Epithelial cell of prostate (primary cell): ENCODE measurements at regions not wholly inside any gene's neighbourhood (a gene's known extent, or its start where the extent isn't known, plus 50 kb on each side); places are given as distances from the start of the nearest gene placed in this dataset.

Source experiments
- DNase-seq: peaks from one replicate; pipeline ENCODE4 v3.0.0-alpha.2; 2011; ENCODE audit warnings: low read depth, low spot score
- H3K27ac ChIP-seq: fragments of 450-650 bp; 2 replicates; pipeline ENCODE4 v1.5.1; 2017; ENCODE audit warnings: mild to moderate bottlenecking

DNA sequence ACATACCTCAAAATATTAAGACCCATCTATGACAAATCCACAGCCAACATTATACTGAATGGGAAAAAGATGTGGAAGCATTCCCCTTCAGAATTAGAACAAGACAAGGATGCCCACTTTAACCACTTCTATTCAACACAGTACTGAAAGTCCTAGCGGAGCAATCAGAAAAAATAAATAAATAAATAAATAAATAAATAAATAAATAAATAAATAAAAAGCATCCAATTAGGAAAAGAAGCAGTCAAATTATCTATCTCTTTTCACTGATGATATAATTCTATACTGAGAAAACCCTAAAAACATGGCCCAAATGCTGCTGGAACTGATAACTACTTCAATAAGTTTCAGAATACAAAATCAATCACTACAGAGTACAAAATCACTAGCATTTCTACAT, 67.5 kb downstream of the PRR32 start:
- H3K27ac ChIP-seq, result no peak overlapping the region
- DNase-seq, result no peak

DNA sequence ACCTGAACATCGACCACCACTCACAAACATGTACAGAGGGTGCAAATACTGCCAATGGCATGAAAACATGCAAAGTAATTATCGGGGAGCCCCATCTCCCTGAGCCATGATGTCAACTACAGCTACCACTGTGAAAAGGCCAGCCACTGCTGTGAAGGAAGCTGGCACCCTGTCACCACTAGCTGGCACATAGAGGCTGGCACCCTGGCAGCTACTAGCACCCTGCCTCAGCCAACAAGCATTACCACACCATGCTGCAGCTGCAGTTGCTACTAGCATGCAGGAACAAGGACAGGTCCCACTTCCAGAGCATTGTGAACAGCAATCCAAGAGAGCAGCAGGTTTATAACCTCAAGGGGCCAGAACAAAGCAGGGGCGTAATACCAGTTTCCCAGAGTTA, 81.4 kb downstream of the PRR32 start:
- no peak overlapping the region for H3K27ac ChIP-seq
- no peak for DNase-seq

DNA sequence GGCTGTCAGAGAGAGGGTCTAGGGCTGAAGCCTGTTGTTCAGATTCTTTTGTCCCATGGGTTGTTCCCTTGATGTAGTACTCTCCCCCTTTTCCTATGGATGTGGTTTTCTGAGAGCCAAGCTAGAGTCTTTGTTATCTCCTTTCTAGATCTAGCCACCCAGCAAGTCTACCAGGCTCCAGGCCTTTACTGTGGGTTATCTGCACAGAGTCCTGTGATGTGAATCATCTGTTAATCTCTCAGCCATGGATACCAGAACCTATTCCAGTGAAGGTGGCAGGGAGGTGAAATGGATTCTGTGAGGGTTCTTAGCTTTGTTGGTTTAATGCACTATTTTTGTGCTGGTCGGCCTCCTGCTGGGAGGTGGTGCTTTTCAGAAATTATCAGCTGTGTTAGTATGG, 109.5 kb downstream of the PRR32 start:
- DNase-seq, result no peak
- H3K27ac ChIP-seq, result no peak overlapping the region

- no peak overlapping the region for H3K27ac ChIP-seq
- DNase-seq, result no peak
Measured at GRCh38 chrX:126967225-126967624, 147.7 kb downstream of the PRR32 start.

DNA sequence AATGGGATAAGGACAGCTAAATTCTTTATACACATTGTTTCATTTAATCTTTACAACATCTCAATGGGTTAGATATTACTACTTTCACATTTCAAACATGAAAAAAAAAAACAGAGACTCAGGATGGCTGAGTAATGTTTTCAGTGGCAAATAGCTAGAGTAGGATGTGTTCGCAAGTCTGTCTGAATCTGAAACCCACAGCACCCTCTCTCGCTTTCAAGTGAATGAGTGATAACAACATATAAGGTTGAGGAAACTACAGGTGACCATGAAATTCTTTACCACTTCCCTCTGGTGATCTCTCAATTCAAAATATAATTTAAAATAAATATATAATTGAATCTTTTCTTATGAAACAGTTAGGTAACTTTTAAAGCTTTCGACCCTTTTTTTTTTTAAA, 162.6 kb downstream of the PRR32 start:
- no peak overlapping the region for H3K27ac ChIP-seq
- no peak for DNase-seq

DNA sequence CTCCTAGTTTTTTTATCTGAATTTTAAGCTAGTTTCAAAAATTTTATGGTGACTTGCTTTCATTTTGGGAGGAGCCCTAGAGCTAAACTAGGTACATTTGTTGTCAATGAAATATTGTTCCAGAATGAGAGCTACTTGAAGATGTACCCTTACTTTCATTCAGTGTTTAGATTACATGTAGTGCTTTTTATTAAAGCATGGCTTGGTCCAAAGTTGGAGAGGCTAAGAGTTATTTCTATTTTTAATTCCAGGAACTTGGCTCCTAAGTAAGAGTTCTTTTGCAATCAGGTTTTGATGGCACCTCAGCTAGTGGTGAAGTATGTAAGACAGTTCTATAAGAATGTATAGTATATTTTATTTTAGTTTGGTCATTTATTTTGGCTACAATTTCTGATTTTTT, 165.5 kb downstream of the PRR32 start:
- H3K27ac ChIP-seq, result no peak overlapping the region
- no peak for DNase-seq

- H3K27ac ChIP-seq, result no peak overlapping the region
- no peak for DNase-seq
Measured at GRCh38 chrX:126985981-126986380, 166.5 kb downstream of the PRR32 start.

DNA sequence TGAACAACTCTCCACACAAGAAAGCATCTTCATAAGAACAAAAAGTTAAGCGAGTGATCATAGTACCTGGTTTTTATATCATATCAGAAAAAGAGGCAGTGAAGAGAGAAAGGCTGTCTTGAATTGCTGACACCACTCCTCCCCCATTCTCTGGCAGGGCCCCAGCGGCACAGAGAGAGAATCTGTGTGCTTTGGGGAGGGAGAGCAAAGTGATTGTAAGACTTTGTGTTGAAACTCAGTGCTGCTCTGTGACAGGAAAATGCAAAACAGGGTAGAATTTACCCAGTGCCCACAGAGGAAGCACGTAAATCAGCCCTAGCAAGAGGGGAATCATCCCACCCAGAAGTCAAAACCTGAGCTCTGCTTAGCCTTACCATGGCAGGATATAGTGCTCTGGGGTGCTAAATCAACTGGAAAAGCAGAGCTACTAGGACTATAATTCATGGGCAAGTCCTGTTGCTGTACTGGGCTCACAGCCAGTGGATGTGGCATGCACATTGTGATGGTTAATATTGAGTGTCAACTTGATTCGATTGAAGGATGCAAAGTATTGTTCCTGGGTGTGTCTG, 174.6 kb downstream of the PRR32 start:
- H3K27ac ChIP-seq, result no peak overlapping the region
- DNase-seq, result no peak

GRCh38 chrX:127011629-127012028, 192.1 kb downstream of the PRR32 start:
- DNase-seq, result no peak
- no peak overlapping the region for H3K27ac ChIP-seq

- no peak overlapping the region for H3K27ac ChIP-seq
- no peak for DNase-seq
Measured at GRCh38 chrX:127025013-127025412, 205.5 kb downstream of the PRR32 start.

DNA sequence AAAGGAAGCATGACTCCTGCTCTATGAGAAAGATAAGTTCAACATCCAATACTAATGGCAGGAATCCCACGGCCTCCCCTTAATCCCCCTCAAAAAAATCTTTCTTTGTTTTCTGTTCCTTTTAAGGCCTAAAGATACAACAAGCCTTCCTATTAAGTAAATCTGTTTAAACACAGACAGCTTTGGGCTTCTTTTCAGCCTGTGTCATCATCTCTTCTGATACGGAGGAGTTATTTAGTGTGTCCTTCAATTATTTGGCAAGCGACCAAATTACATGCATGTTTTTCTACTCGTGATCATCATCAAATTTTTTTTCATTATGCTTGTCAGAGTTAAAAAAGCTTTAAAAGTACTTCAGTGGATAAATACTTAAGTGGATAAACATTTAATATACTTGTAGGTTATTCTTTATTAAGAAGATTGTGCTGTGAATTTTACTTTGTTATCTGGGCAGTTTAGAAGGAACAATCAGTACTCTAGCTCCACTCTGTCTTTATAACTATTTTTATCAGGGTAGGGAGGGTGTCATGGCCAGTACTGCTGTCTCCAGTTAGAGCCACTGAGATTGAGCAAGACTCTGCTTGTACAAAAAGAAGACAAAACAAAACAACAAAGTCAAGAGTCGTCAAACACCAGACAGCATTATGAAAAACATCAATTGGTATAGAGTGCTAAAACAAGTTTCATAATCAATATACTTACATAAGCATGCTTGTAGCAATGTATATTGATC, 210.7 kb downstream of the PRR32 start:
- H3K27ac ChIP-seq, result no peak overlapping the region
- no peak for DNase-seq

DNA sequence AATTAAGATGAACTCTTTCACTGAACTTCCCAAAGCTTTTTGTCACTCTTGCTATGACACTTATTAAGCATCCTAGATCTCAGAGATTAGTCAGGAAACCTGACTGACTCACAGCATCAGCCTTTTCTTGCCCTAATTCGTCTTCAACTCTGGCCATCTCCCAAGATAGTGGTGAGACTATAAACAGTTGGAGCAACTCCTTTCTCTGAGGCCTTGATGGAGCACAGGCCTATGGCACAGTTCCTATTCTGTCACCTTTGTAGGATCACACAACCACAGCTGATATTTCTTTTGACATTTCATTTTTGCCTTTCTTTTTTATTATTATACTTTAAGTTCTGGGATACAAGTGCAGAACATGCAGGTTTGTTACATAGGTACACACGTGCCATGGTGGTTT, 217.6 kb downstream of the PRR32 start:
- DNase-seq, result no peak
- H3K27ac ChIP-seq, result no peak overlapping the region

DNA sequence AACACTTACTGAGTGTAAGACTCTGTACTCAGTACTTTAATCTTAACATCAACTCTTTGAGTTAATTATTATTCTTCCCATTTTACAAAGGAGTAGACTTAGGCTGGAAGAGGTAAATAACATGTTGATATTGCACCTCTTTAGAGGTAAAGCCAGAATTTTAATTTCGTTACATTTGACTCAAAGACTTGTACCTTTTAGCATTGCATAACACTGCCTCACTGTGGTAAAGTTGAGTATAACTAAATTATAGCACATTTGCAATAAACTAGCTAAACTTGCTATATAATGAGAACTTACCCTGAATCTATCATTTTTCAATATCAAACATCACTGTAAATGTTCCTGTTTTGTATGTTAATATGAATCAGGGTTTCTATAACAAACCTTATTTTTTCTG, 218.5 kb downstream of the PRR32 start:
- no peak overlapping the region for H3K27ac ChIP-seq
- DNase-seq, result no peak

GRCh38 chrX:127057891-127058619, 238.5 kb downstream of the PRR32 start:
- no peak for DNase-seq
- no peak overlapping the region for H3K27ac ChIP-seq

DNA sequence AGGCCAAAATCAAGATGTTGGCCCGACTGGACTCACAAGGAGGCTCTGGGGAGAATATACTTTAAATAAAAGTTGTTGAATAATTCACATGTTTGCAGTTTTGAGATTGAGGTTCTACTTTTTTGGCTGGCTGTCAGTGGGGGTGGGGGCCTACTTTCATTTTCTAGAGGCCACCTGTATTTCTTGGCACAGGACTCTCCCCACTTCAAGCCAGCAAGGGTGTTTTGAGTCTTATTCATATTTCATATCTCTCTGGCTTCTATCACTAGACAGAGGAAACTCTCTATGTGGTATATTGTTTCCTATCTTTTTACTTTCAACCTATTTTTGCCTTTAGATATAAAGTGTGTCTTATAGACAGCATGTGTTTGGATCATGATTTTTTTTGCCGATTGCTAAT, 266.4 kb downstream of the PRR32 start:
- H3K27ac ChIP-seq, result no peak overlapping the region
- DNase-seq, result no peak

GRCh38 chrX:127112726-127113125, 293.2 kb downstream of the PRR32 start:
- no peak overlapping the region for H3K27ac ChIP-seq
- DNase-seq, result peak; percentile 31

DNA sequence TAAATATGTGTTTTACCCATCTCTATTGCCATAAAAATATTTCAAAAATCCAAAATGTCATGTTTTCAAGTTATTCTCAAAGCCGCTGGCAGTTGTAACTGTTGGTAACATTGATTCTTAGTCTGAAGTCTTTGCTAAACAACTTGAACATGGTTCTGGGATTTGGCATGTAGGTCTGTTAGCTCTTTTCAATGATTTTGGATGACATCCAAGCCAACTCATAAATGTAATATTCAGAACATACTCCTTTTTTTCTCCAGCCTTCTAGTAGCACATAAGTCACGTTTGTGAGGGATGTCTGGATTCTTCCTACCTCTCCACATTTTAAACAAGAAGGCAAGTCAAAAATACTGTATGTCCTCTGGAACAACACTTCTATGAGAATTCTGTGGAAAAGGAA, 305.3 kb downstream of the PRR32 start:
- no peak for DNase-seq
- H3K27ac ChIP-seq, result no peak overlapping the region

- no peak for DNase-seq
- no peak overlapping the region for H3K27ac ChIP-seq
Measured at GRCh38 chrX:127128282-127128681, 308.8 kb downstream of the PRR32 start.

DNA sequence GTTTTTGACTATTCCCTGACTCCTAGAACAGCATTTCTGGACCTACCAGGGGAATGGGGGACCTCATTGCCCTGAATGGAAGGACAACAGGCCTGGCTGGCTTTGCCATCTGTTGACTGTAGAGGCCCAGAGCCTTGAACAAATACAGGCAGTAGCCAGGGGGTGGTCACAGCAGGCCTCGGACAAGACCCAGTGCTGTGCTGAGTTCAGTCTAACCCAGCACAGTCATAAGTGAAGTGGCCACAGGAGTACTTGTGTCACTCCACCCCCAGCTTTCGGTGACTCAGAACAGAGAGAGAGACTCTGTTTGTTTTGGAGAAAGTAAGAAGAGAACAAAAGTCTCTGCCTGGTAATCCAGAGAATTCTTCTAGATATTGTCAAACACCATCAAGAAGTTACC, 310.0 kb downstream of the PRR32 start:
- no peak for DNase-seq
- H3K27ac ChIP-seq, result no peak overlapping the region

DNA sequence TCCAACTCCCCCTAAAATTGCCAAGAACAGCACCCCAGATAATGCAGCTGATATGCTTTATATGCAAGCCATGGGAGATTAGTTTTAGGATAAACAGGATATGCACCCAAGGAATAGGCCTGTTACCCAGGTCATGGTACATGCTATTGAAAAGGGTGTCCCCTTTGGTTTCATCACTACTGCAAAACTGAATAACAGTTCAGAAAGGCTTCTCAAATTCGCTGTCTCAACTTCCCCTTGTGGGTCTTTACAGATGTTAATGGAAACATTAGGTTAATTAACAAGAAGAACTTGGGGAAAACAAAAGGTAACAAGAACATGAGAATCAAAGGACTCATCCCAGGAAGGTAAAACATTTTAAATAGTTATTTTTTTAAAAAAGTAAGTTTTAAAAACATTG, 318.7 kb downstream of the PRR32 start:
- H3K27ac ChIP-seq, result no peak overlapping the region
- DNase-seq, result no peak

GRCh38 chrX:127177966-127178365, 358.4 kb downstream of the PRR32 start:
- no peak overlapping the region for H3K27ac ChIP-seq
- no peak for DNase-seq

- DNase-seq, result no peak
Measured at GRCh38 chrX:127187095-127187494, 367.6 kb downstream of the PRR32 start.

More at GRCh38 chrX:127187095-127187494, 367.6 kb downstream of the PRR32 start:
- H3K27ac ChIP-seq, result no peak overlapping the region
